GM19467 (cell line): ENCODE measurements at regions not wholly inside any gene's neighbourhood (a gene's known extent, or its start where the extent isn't known, plus 50 kb on each side); places are given as distances from the start of the nearest gene placed in this dataset.
"Not testable (repeated sequence)": the region's sequence is repeated elsewhere in the genome, so short reads cannot be mapped to it uniquely, and the experiment has no call there.

Experiments
- ATAC-seq: cut with Tn5 transposase; IDR thresholded peaks from one replicate; pipeline ENCODE4 v1.9.1; 2021; ENCODE audit warnings: mild to moderate bottlenecking, moderate library complexity; ENCODE audit not compliant: unreplicated experiment

DNA sequence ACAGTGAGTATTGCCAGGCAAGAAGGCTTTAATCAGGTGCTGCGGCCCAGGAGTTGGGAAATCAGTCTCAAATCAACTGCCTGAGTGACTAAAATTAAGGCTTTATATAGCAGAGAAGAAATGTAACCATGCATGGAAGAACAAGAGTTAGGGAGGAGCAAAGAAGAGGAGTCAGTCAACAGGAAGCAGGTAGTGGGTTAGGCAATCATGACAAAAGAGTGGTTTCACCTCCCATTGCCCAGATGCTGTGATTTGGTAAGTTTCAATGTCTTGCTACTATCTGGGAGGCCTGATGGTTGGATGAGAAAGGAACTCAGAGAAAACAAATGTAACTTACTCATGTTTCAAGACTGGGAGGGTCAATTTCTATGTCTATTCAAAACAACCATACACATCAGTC, 998.3 kb downstream of the GATA3 start:
- ATAC-seq: no peak

GRCh38 chr10:9056521-9056920, 1002.0 kb downstream of the GATA3 start:
- ATAC-seq: no peak

- ATAC-seq: not testable (repeated sequence)
These were observed 1002.8 kb downstream of the GATA3 start for GRCh38 chr10:9057293-9057692.

- ATAC-seq: no peak
These were observed 1005.8 kb downstream of the GATA3 start for GRCh38 chr10:9060314-9060713.

DNA sequence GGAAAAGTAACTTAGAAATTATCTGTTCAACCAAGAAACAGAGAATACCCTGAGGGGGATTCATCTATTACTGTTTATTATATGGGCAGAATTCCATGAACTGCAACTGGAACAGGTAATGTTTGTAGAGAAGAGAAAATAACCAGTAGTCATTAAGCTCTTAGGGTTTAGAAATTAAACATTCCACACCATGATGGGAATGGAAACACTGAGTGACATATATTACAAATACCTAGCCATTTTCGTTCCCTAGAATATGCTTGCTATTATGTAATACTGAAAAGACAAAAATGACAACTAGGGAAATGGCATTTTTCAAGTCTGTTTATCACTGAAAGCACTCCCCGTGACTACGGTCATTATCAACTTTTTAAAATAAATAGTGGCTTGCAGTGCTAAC, 1007.4 kb downstream of the GATA3 start:
- no peak for ATAC-seq

- no peak for ATAC-seq
These were observed 1011.7 kb downstream of the GATA3 start for GRCh38 chr10:9066152-9066551.

DNA sequence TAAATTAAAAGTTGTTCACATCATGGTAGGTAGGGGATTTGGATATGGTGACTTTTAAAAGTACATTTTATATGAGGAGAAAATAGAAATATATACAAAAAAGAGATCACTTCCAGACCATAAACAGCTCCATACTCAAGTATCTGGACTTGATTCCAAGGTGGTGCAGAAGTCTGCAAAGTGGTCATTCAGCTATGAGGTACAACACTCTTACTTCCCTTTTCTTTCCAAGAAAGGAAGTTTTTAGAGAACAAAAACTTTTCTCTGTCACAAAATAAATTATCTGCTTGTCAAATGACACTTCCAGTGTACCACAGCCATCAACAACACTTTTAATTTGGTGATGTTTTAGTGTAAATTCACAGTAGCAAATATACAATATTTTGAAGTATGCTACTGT, 1013.5 kb downstream of the GATA3 start:
- no peak for ATAC-seq

- no peak for ATAC-seq
These were observed 1014.6 kb downstream of the GATA3 start for GRCh38 chr10:9069136-9069535.

GRCh38 chr10:9075420-9075819, 1020.9 kb downstream of the GATA3 start:
- ATAC-seq: no peak

- ATAC-seq: no peak
These were observed 1021.6 kb downstream of the GATA3 start for GRCh38 chr10:9076066-9076465.

DNA sequence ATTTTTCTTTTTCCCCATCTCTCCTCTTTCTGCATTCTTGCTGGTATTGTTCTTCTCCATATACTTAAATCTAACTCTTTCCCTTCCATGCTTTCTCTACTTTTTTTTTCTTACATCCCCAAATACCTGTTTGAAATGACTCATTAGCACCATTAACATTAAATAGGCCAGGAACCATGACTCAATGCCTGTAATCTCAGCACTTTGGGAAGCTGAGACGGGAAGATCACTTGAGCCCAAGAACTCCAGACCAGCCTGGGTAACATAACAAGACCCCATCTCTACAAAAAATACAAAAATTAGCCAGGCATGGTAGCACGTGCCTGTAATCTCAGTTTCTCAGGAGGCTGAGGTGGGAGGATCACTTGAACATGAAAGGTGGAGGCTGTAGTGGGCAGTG, 1026.8 kb downstream of the GATA3 start:
- no peak for ATAC-seq

DNA sequence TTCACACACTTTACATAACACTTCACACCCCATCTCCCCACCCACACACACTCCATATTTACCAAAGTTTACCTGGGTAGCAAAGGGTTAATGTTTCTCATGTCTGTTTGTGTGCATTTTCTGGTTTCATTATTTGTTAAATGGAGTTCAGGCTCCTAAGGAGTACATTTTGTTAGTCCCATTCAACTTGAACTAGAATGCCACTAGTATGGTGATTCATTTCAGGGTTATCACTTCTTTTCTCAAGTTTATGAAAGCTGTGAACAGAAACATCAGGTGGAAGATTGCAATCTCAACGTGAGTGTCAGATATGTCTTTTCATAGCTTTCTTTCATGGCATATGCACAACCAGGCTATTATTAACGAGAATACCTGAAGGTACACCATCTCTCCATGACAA, 1027.5 kb downstream of the GATA3 start:
- no peak for ATAC-seq

DNA sequence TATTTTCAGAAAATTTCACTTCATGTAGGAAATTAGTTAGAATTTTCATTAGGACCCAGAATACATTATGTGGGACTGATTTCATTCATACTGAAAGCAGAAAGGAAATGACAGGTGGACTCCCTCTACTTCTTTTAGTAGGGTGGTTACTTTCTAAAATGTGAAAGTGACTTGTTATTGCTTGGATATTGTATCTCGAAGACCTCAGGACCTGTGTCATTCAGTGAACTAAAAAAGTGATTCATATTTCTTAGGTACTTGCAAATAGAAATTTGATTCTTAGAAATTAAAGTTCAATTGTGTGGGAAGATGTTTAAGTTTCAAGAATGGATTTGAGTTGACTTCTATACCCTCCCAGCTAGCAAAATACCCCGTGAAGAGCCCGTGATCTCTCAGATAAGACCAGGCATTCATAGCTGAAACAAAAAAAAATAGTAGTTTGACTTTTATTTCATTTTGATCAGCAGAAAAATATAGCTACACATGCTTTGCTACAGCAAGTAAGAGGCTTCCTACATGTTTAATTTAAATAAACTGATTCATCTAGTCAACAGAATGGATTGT, 1037.1 kb downstream of the GATA3 start:
- ATAC-seq: no peak

DNA sequence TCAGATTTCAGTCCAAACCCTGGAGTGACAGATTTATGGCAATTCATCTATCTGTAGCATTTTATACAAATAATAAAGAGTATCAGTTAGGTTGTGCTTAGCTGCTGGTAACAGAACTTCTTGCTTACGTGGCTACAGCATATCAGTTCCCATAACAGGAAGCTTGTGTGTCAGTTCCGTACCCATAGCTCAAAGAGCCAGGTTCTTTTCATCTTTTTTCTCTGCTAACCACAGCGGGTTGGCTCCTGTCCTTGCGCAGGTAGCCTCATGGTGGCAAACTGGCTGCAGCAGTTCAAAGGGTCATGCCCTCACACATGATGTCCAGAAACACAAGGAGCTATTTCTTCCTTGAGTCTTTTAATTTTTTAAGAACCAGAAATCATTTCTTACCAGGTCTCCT, 1041.8 kb downstream of the GATA3 start:
- no peak for ATAC-seq

- no peak for ATAC-seq
These were observed 1042.9 kb downstream of the GATA3 start for GRCh38 chr10:9097206-9097990.

DNA sequence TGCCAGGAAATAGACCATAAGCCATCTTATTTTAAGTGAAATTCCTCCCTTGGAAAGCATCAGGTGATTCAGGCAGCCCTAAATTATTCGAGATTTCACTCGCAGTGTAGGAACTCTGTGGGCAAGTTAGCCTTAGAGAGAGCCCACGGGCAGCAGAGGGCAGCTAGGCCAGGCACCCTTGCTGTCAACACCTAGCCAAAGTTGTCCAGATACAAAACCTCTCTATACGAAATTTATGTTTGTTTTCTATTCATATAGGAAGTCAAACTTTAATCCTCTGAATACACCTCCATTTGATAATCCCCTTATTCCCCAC, 1043.5 kb downstream of the GATA3 start:
- no peak for ATAC-seq

DNA sequence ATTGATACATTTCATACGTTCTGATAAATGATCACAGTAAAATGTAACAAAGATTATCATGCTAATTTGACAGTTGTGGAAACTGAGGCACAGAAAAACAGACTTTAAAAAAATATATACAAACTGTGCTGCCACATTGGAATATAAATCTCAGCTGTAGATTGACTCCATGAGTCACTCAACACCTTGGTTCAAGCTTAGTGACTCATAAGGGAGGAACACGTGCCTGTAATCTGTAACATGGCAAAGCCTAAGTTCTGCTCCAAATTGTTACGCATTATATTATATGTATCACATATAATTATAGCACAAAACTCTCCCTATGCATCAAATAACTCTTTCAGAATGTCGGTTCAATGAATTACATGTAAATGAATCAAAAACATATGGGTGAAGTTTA, 1047.5 kb downstream of the GATA3 start:
- no peak for ATAC-seq

GRCh38 chr10:9103301-9103700, 1048.8 kb downstream of the GATA3 start:
- no peak for ATAC-seq

GRCh38 chr10:9111976-9112375, 1057.5 kb downstream of the GATA3 start:
- no peak for ATAC-seq

DNA sequence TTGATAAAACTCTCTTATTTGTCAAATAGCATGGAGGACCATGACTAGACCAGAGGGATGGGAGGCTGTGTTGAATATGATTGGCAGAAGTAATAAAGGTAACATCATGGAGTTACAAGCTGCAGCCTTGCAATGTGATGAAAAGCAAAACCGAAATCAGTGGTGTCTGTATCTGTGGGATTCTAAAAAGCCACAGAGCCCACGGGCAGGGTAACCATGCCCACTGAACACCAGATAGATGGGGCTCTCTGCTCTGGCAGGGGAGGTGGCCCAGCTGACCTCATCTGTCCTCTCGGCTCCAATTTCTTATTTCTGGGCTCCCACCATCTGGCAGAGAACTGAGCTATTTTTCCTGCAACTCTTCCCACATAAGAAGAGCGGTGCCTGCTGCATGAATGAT, 1072.2 kb downstream of the GATA3 start:
- no peak for ATAC-seq

DNA sequence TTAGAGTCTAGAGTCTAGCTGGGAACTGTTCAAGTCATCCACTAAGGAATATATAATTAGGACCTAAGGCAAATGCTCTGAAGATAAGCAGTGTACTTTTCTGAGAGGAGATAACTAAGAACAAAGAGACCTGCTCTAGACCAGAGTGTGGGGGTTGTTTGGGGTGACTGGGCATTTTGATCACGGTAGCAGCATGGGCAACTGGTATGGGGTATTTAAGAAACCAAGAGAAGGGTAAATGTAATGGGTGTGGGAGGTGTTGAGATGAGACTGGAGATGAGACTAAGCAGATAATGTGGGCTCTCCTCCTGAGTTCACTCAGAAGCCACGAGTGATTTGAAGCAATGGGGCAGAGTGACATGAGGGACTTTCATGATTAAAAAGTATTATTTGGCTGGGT, 1082.9 kb downstream of the GATA3 start:
- no peak for ATAC-seq

DNA sequence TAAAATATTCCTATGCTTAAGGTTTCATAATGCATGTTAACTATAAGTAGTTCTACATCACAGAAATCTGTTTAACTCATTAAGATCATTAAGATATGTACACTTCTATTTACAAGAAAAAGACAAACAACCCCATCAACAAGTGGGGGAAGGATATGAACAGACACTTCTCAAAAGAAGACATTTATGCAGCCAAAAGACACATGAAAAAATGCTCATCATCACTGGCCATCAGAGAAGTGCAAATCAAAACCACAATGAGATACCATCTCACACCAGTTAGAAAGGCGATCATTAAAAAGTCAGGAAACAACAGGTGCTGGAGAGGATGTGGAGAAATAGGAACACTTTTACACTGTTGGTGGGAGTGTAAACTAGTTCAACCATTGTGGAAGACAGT, 1084.3 kb downstream of the GATA3 start:
- ATAC-seq: not testable (repeated sequence)

GRCh38 chr10:9140373-9140772, 1085.9 kb downstream of the GATA3 start:
- no peak for ATAC-seq
